SK-N-SH treated with all-trans-retinoic acid at 6 μM for 48 hours (cell line): ENCODE measurements at regions not wholly inside any gene's neighbourhood (a gene's known extent, or its start where the extent isn't known, plus 50 kb on each side); places are given as distances from the start of the nearest gene placed in this dataset.

Source experiments
- ATAC-seq: fragments of 200-7000 bp; cut with Tn5 transposase; 3 replicates; pipeline ENCODE4 v1.9.1; 2020; ENCODE audit warnings: mild to moderate bottlenecking, moderate library complexity
- ARNTL ChIP-seq: fragments of 450-650 bp; formaldehyde crosslinking; IDR thresholded peaks from 2 replicates; pipeline ENCODE4 v1.5.0; 2020; ENCODE audit warnings: low read depth, mild to moderate bottlenecking, moderate library complexity, borderline replicate concordance
- BACH2 ChIP-seq: fragments of 250-450 bp; sonication (Bioruptor Pico); IDR thresholded peaks from 2 replicates; pipeline ENCODE4 v1.9.0; 2021; ENCODE audit warnings: mild to moderate bottlenecking, borderline replicate concordance
- CREB5 ChIP-seq: fragments of 250-450 bp; sonication (Bioruptor Pico); IDR thresholded peaks from 2 replicates; pipeline ENCODE4 v1.5.1; 2020; ENCODE audit warnings: low read depth, mild to moderate bottlenecking, moderate library complexity
- CSDC2 ChIP-seq: fragments of 250-450 bp; sonication (Bioruptor Pico); IDR thresholded peaks from 2 replicates; pipeline ENCODE4 v1.5.0; 2020; ENCODE audit warnings: mild to moderate bottlenecking, moderate library complexity
- ESRRG ChIP-seq: fragments of 250-450 bp; sonication (Bioruptor Pico); IDR thresholded peaks from 2 replicates; pipeline ENCODE4 v1.6.1; 2021; ENCODE audit warnings: mild to moderate bottlenecking
- GLIS3 ChIP-seq: fragments of 250-450 bp; sonication (Bioruptor Pico); IDR thresholded peaks from 2 replicates; pipeline ENCODE4 v1.5.0; 2020; ENCODE audit warnings: mild to moderate bottlenecking, moderate library complexity
- ISL1 ChIP-seq: fragments of 250-450 bp; sonication (Bioruptor Pico); IDR thresholded peaks from 2 replicates; pipeline ENCODE4 v2.1.2; 2022; ENCODE audit warnings: mild to moderate bottlenecking, moderate library complexity
- OSR1 ChIP-seq: fragments of 250-450 bp; sonication (Bioruptor Pico); IDR thresholded peaks from 2 replicates; pipeline ENCODE4 v1.8.0; 2022; ENCODE audit warnings: moderate library complexity, mild to moderate bottlenecking, inconsistent platforms
- PATZ1 ChIP-seq: fragments of 250-450 bp; sonication (Bioruptor Pico); IDR thresholded peaks from 2 replicates; pipeline ENCODE4 v1.8.0; 2020; ENCODE audit warnings: mild to moderate bottlenecking, moderate library complexity, borderline replicate concordance
- POU6F1 ChIP-seq: fragments of 250-450 bp; sonication (Bioruptor Pico); IDR thresholded peaks from 2 replicates; pipeline ENCODE4 v1.8.0; 2021; ENCODE audit warnings: low read depth, mild to moderate bottlenecking, moderate library complexity, borderline replicate concordance
- PPARA ChIP-seq: fragments of 250-450 bp; sonication (Bioruptor Pico); IDR thresholded peaks from 2 replicates; pipeline ENCODE4 v1.5.0; 2020; ENCODE audit warnings: mild to moderate bottlenecking, borderline replicate concordance
- RARB ChIP-seq: fragments of 250-450 bp; sonication (Bioruptor Pico); IDR thresholded peaks from 2 replicates; pipeline ENCODE4 v1.8.0; 2021; ENCODE audit warnings: mild to moderate bottlenecking, moderate library complexity
- SNAI2 ChIP-seq: fragments of 250-450 bp; sonication (Bioruptor Pico); IDR thresholded peaks from 2 replicates; pipeline ENCODE4 v1.5.0; 2020; ENCODE audit warnings: mild to moderate bottlenecking, moderate library complexity
- TCF4 ChIP-seq: fragments of 250-450 bp; sonication (Bioruptor Pico); IDR thresholded peaks from 2 replicates; pipeline ENCODE4 v1.8.0; 2021; ENCODE audit warnings: mild to moderate bottlenecking, moderate library complexity, borderline replicate concordance
- TOX ChIP-seq: fragments of 250-450 bp; sonication (Bioruptor Pico); IDR thresholded peaks from 2 replicates; pipeline ENCODE4 v1.8.0; 2021; ENCODE audit warnings: mild to moderate bottlenecking, moderate library complexity, borderline replicate concordance
- TSHZ2 ChIP-seq: fragments of 250-450 bp; sonication (Bioruptor Pico); IDR thresholded peaks from 2 replicates; pipeline ENCODE4 v1.5.0; 2020; ENCODE audit warnings: mild to moderate bottlenecking, moderate library complexity
- ZC3H10 ChIP-seq: fragments of 250-450 bp; sonication (Bioruptor Pico); IDR thresholded peaks from 2 replicates; pipeline ENCODE4 v1.5.1; 2021; ENCODE audit warnings: mild to moderate bottlenecking, moderate library complexity
- ZFP3 ChIP-seq: fragments of 250-450 bp; sonication (Bioruptor Pico); IDR thresholded peaks from 2 replicates; pipeline ENCODE4 v1.5.0; 2020; ENCODE audit warnings: mild to moderate bottlenecking, moderate library complexity
- ZFP30 ChIP-seq: fragments of 450-650 bp; formaldehyde crosslinking; IDR thresholded peaks from 2 replicates; pipeline ENCODE4 v1.5.0; 2022; ENCODE audit warnings: mild to moderate bottlenecking, moderate library complexity
- ZNF565 ChIP-seq: fragments of 450-650 bp; formaldehyde crosslinking; conservative IDR thresholded peaks from 2 replicates; pipeline ENCODE4 v1.5.0; 2020; ENCODE audit warnings: low read depth, mild to moderate bottlenecking, moderate library complexity
- ZNF70 ChIP-seq: fragments of 450-650 bp; formaldehyde crosslinking; IDR thresholded peaks from 2 replicates; pipeline ENCODE4 v1.5.0; 2020; ENCODE audit warnings: mild to moderate bottlenecking, moderate library complexity
- ZNF8 ChIP-seq: fragments of 450-650 bp; formaldehyde crosslinking; IDR thresholded peaks from 2 replicates; pipeline ENCODE4 v1.5.0; 2020; ENCODE audit warnings: mild to moderate bottlenecking, moderate library complexity

GRCh38 chr18:40739029-40739428 is 1216.0 kb upstream of the PIK3C3 start:
- TF ChIP-seq PPARA = no peak
- no peak for ATAC-seq

- TF ChIP-seq PPARA (no peak), GLIS3 (no peak), RARB (CRISPR knock-in tag) (no peak), CSDC2 (CRISPR knock-in tag) (no peak), TOX (CRISPR knock-in tag) (no peak), POU6F1 (no peak), ZNF8 (CRISPR knock-in tag) (no peak), ZNF70 (CRISPR knock-in tag) (no peak), TSHZ2 (CRISPR knock-in tag) (no peak), ZNF565 (CRISPR knock-in tag) (no peak), ISL1 (CRISPR knock-in tag) (no peak), ZFP30 (no peak), ESRRG (CRISPR knock-in tag) (no peak), TCF4 (no peak), PATZ1 (CRISPR knock-in tag) (no peak), ZFP3 (CRISPR knock-in tag) (no peak), CREB5 (CRISPR knock-in tag) (no peak), ZC3H10 (CRISPR knock-in tag) (no peak)
- ATAC-seq = no peak
Observed at GRCh38 chr18:40738321-40738880, 1216.6 kb upstream of the PIK3C3 start.

GRCh38 chr18:40708726-40709125 is 1246.3 kb upstream of the PIK3C3 start:
- no peak for ATAC-seq
- TF ChIP-seq OSR1 (CRISPR knock-in tag) (no peak), RARB (CRISPR knock-in tag) (no peak), TCF4 (no peak), CREB5 (CRISPR knock-in tag) (no peak), ZC3H10 (CRISPR knock-in tag) (no peak), ZNF565 (CRISPR knock-in tag) (no peak), SNAI2 (CRISPR knock-in tag) (no peak), GLIS3 (no peak), PPARA (no peak), ZFP30 (no peak), ZFP3 (CRISPR knock-in tag) (no peak), BACH2 (CRISPR knock-in tag) (no peak), TOX (CRISPR knock-in tag) (no peak), ESRRG (CRISPR knock-in tag) (no peak), ISL1 (CRISPR knock-in tag) (no peak), ARNTL (CRISPR knock-in tag) (no peak)
